MCF 10A (cell line): ENCODE measurements at regions not wholly inside any gene's neighbourhood (a gene's known extent, or its start where the extent isn't known, plus 50 kb on each side); places are given as distances from the start of the nearest gene placed in this dataset.

Source experiments
- BruUV-seq: library from RNA; stranded (reverse); fragments of 400-500 nt; replicated peaks from 2 replicates; lab custom pipeline; 2021; lab: Mats Ljungman, UMichigan
- CTCF ChIA-PET: fragments of 300-600 bp; sonication (Branson Sonifier 250); formaldehyde crosslinking; extraction: SDS; loops from one replicate; lab custom pipeline; 2021; ENCODE audit warnings: antibody characterized with exemption, inconsistent platforms; lab: Yijun Ruan, JAX
- POLR2A ChIA-PET: fragments of 300-600, 350-650 bp; sonication (Branson Sonifier 250); formaldehyde crosslinking; extraction: SDS; loops from one replicate; lab custom pipeline; 2020; ENCODE audit warnings: antibody characterized with exemption, inconsistent platforms; lab: Yijun Ruan, JAX
- DNase-seq: peaks from one replicate; pipeline ENCODE4 v3.0.0-alpha.2; 2018; ENCODE audit not compliant: unreplicated experiment
- H3K27ac Mint-ChIP-seq: one replicate; pipeline ENCODE4 v1.8.0; 2022; ENCODE audit warnings: mild to moderate bottlenecking, low read depth, mixed read lengths; ENCODE audit not compliant: unreplicated experiment
- H3K27me3 Mint-ChIP-seq: one replicate; pipeline ENCODE4 v1.8.0; 2022; ENCODE audit warnings: mixed read lengths; ENCODE audit not compliant: insufficient read depth, unreplicated experiment
- H3K36me3 Mint-ChIP-seq: one replicate; pipeline ENCODE4 v1.8.0; 2022; ENCODE audit warnings: mild to moderate bottlenecking, moderate library complexity, mixed read lengths; ENCODE audit not compliant: insufficient read depth, unreplicated experiment
- H3K4me1 Mint-ChIP-seq: one replicate; pipeline ENCODE4 v1.8.0; 2022; ENCODE audit warnings: mixed read lengths; ENCODE audit not compliant: insufficient read depth, unreplicated experiment
- H3K4me3 Mint-ChIP-seq: one replicate; pipeline ENCODE4 v1.8.0; 2022; ENCODE audit warnings: mild to moderate bottlenecking, moderate library complexity, mixed read lengths; ENCODE audit not compliant: unreplicated experiment
- H3K9me3 Mint-ChIP-seq: one replicate; pipeline ENCODE4 v1.8.0; 2022; ENCODE audit warnings: mixed read lengths; ENCODE audit not compliant: unreplicated experiment
- intact Hi-C: fragments of 100-400 bp; cut with micrococcal nuclease; formaldehyde crosslinking; loops from 2 replicates; pipeline ENCODE4 v1.14.1; 2022
- TF ChIP-seq, protein P1 (sequence below): fragments of 200-600 bp; IDR thresholded peaks from one replicate; pipeline ENCODE4 v1.8.0; 2022; ENCODE audit warnings: antibody characterized with exemption, mild to moderate bottlenecking; ENCODE audit not compliant: unreplicated experiment

DNA sequence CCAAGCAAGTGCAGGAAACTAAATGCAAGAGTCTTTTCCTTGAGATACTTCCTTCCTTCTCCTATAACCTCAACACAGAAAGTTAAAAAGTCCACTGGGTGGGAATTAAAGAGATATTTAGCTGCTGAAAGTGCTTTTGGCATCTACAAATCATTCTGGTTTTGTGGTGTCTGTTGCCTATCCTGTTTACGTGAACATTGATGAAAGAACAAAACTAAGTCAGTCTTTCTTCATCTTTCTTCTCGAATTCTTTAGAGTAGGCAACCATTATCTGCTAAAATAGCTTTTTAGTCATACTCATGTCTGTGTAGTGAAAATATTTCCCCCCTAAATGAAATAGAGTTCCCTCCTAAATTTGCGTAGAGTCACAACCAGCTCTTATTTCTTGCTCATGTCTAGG, 838.6 kb downstream of the GATA3 start:
- Mint-ChIP-seq H3K4me3 (no peak overlapping the region), H3K27ac (no peak overlapping the region), H3K9me3 (no peaks in the 10 kb centered on the region), H3K4me1 (no peaks in the 10 kb centered on the region), H3K36me3 (no peaks in the 10 kb centered on the region), H3K27me3 (no peaks in the 10 kb centered on the region)
- POLR2A ChIA-PET = interaction anchor here (0.5 to 1.8 kb wide), 5 partner anchors 10 to 828 kb away, joined by 3 to 4 read pairs (median 3); no protein-coding TSS in a partner anchor
- TF ChIP-seq, protein P1, sequence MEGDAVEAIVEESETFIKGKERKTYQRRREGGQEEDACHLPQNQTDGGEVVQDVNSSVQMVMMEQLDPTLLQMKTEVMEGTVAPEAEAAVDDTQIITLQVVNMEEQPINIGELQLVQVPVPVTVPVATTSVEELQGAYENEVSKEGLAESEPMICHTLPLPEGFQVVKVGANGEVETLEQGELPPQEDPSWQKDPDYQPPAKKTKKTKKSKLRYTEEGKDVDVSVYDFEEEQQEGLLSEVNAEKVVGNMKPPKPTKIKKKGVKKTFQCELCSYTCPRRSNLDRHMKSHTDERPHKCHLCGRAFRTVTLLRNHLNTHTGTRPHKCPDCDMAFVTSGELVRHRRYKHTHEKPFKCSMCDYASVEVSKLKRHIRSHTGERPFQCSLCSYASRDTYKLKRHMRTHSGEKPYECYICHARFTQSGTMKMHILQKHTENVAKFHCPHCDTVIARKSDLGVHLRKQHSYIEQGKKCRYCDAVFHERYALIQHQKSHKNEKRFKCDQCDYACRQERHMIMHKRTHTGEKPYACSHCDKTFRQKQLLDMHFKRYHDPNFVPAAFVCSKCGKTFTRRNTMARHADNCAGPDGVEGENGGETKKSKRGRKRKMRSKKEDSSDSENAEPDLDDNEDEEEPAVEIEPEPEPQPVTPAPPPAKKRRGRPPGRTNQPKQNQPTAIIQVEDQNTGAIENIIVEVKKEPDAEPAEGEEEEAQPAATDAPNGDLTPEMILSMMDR = no peak
- no TSS peak for BruUV-seq
- CTCF ChIA-PET = interaction anchor here (0.6 to 0.7 kb wide), 3 partner anchors 174 to 642 kb away, joined by 3 read pairs; no protein-coding TSS in a partner anchor
- intact Hi-C loops = no loop called here
- no peak for DNase-seq

DNA sequence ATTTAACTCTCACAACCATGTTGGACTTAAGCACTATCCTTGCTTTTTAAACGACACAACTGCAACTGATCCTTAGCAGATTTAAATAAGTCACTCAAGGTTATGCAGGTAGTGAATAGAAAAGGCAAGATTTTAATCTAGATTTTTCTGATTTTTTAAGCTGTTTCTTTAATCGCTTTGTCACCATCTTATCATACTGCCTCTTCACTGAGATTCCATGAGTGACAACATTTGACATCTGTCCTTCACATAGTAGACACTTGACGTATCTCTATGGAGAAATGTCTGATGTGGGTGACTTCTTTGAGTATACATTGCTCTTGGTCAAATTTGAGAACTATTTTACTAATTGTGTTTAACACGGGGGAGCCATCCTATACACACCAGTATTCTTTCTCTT, 839.7 kb downstream of the GATA3 start:
- H3K4me3 Mint-ChIP-seq = no peak overlapping the region

DNA sequence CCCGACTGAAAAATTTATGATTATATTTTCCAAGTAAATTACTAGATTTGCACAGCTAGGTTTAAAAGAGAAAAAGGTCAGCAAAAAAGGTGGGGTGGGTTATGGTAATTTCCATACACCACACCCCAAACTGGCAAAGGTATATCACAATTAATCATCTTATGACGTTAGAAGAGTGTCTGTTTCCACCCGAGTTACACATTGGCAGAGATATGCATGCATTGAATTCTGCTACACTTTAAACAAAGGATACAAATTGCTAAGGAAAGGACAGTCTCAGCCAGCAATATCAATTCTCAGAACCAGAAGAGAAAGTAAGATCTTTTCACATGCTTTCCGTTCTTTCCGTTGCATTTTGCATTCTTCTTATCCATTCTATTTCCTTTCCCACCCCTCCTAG, 843.3 kb downstream of the GATA3 start:
- Mint-ChIP-seq H3K36me3 (no peaks in the 10 kb centered on the region), H3K9me3 (no peaks in the 10 kb centered on the region), H3K4me1 (peaks cover 7% of the 10 kb centered on the region), H3K27me3 (no peaks in the 10 kb centered on the region), H3K4me3 (no peak overlapping the region), H3K27ac (no peak overlapping the region)
- TF ChIP-seq, protein P1 = no peak
- POLR2A ChIA-PET = interaction anchor here (0.6 to 1.3 kb wide), 4 partner anchors 64 to 838 kb away, joined by 3 to 4 read pairs (median 3); no protein-coding TSS in a partner anchor
- CTCF ChIA-PET = interaction anchor here (1.2 kb wide), 1 partner anchor 312 kb away, joined by 3 read pairs; no protein-coding TSS in a partner anchor
- intact Hi-C loops = no loop called here
- no peak for DNase-seq
- no TSS peak for BruUV-seq

More for the DNA sequence above, 839.7 kb downstream of the GATA3 start:
- intact Hi-C loops = no loop called here
- H3K27ac Mint-ChIP-seq = no peak overlapping the region
- no peaks in the 10 kb centered on the region for H3K27me3 Mint-ChIP-seq
- no TSS peak for BruUV-seq
- TF ChIP-seq, protein P1 = no peak
- ChIA-PET CTCF (no interaction called here), POLR2A (no interaction called here)
- no peaks in the 10 kb centered on the region for H3K9me3 Mint-ChIP-seq
- H3K4me1 Mint-ChIP-seq = peaks cover 6% of the 10 kb centered on the region
- DNase-seq = no peak
- H3K36me3 Mint-ChIP-seq = no peaks in the 10 kb centered on the region

DNA sequence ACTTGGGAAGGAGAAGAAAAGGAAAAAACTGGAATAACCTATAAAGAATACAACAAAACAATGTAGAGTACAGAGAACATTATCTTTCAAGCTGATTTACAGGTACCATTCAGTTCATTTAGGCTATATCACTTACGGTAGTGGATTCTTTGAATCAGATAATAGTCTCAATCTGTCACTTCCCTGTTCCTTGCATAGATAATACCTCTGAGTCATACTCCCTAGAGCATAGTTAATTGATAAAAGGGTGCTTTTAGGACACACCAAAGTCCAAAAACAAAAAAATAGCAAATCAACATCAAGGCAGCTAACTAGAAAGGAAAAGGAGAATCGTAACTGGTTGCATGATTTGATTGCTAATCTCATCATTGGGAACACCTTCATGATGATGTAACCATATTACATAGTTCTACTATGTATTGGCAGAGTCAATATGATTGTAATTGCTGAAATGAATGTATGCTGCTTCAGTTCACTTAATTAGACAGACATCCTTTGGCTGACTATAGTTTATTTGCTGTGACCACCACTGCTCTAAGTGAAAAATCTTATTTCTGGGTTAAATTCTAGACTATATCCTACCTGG, 844.4 kb downstream of the GATA3 start:
- ChIA-PET POLR2A (interaction anchor here (0.5 kb wide), 1 partner anchor 1092 kb away, joined by 3 read pairs; no protein-coding TSS in a partner anchor), CTCF (no interaction called here)
- DNase-seq = no peak
- intact Hi-C loops = no loop called here
- H3K4me3 Mint-ChIP-seq = no peak overlapping the region
- no peaks in the 10 kb centered on the region for H3K36me3 Mint-ChIP-seq
- TF ChIP-seq, protein P1 = no peak
- no peaks in the 10 kb centered on the region for H3K27me3 Mint-ChIP-seq
- H3K9me3 Mint-ChIP-seq = no peaks in the 10 kb centered on the region
- BruUV-seq = no TSS peak
- H3K4me1 Mint-ChIP-seq = peaks cover 18% of the 10 kb centered on the region
- H3K27ac Mint-ChIP-seq = no peak overlapping the region
